DND-41 (cell line): ENCODE measurements at regions not wholly inside any gene's neighbourhood (a gene's known extent, or its start where the extent isn't known, plus 50 kb on each side); places are given as distances from the start of the nearest gene placed in this dataset.

Experiments
- ATAC-seq: fragments of 200-7000 bp; cut with Tn5 transposase; 3 replicates; pipeline ENCODE4 v1.9.1; 2021; ENCODE audit warnings: low read depth; ENCODE audit not compliant: insufficient read depth
- DNase-seq: peaks from one replicate; pipeline ENCODE4 v3.0.0-alpha.2; 2020
- H2AFZ ChIP-seq: 2 replicates; pipeline ENCODE4 v1.6.0; 2012; ENCODE audit warnings: low read depth, low read length
- H3K27ac ChIP-seq: 2 replicates; pipeline ENCODE4 v1.5.1; 2012; ENCODE audit warnings: low read length, inconsistent platforms
- H3K27me3 ChIP-seq: fragments of 200-600 bp; sonication (generic); 2 replicates; pipeline ENCODE4 v1.6.0; 2012; ENCODE audit warnings: low read length, mild to moderate bottlenecking, inconsistent platforms; ENCODE audit not compliant: insufficient read depth, poor library complexity
- H3K36me3 ChIP-seq: 2 replicates; pipeline ENCODE4 v1.5.1; 2012; ENCODE audit warnings: low read length, inconsistent platforms; ENCODE audit not compliant: insufficient read depth
- H3K4me1 ChIP-seq: 2 replicates; pipeline ENCODE4 v1.5.1; 2012; ENCODE audit warnings: mild to moderate bottlenecking, low read length; ENCODE audit not compliant: insufficient read depth
- H3K4me2 ChIP-seq: 2 replicates; pipeline ENCODE4 v1.6.0; 2012; ENCODE audit warnings: mild to moderate bottlenecking, moderate library complexity, low read length, inconsistent platforms; ENCODE audit not compliant: insufficient read depth
- H3K4me3 ChIP-seq, 2 experiments: fragments of 200-600 bp in 1 of 2; shearing (Covaris generic) in 1 of 2; 2 replicates each; pipeline ENCODE4 v1.5.1; 2012 to 2016; ENCODE audit warnings: inconsistent platforms in 2 of 2, low read length in 2 of 2, mild to moderate bottlenecking in 2 of 2, low read depth in 1 of 2, moderate library complexity in 1 of 2
- H3K79me2 ChIP-seq: 2 replicates; pipeline ENCODE4 v1.6.0; 2012; ENCODE audit warnings: low read length, inconsistent platforms; ENCODE audit not compliant: insufficient read depth
- H3K9ac ChIP-seq: 2 replicates; pipeline ENCODE4 v1.6.0; 2012; ENCODE audit warnings: low read depth, mild to moderate bottlenecking, inconsistent platforms, low read length, moderate library complexity
- H3K9me3 ChIP-seq: 2 replicates; pipeline ENCODE4 v1.5.1; 2012; ENCODE audit warnings: low read length, moderate library complexity, mild to moderate bottlenecking, inconsistent platforms; ENCODE audit not compliant: insufficient read depth, severe bottlenecking
- H4K20me1 ChIP-seq: 2 replicates; pipeline ENCODE4 v1.6.0; 2012; ENCODE audit warnings: low read length; ENCODE audit not compliant: insufficient read depth
- CTCF ChIP-seq: IDR thresholded peaks from 2 replicates; pipeline ENCODE4 v1.5.1; 2012; ENCODE audit warnings: borderline replicate concordance, low read length, moderate library complexity, mild to moderate bottlenecking; ENCODE audit not compliant: poor library complexity, severe bottlenecking; ENCODE audit errors: extremely low read depth
- EZH2 ChIP-seq: IDR thresholded peaks from 3 replicates; pipeline ENCODE4 v1.6.1; 2012; ENCODE audit warnings: borderline replicate concordance, low read depth, mild to moderate bottlenecking, moderate library complexity, low read length, inconsistent platforms; ENCODE audit not compliant: severe bottlenecking

GRCh38 chr12:24562771-24563431 is 386.0 kb downstream of the BCAT1 start:
- Histone ChIP-seq H2AFZ (no peak overlapping the region), H3K4me1 (peaks cover 26% of the 10 kb centered on the region), H3K27me3 (no peaks in the 10 kb centered on the region), H4K20me1 (no peaks in the 10 kb centered on the region), H3K9me3 (no peaks in the 10 kb centered on the region), H3K9ac (no peak overlapping the region), H3K27ac (no peak overlapping the region), H3K4me3 (no peak overlapping the region), H3K79me2 (no peaks in the 10 kb centered on the region), H3K36me3 (no peaks in the 10 kb centered on the region; the same call in 1 of the 2 replicates), H3K4me2 (no peak overlapping the region)
- ATAC-seq = no peak
- TF ChIP-seq CTCF (no peak), EZH2 (no peak)
- no peak for DNase-seq

GRCh38 chr12:24561882-24562770 is 386.8 kb downstream of the BCAT1 start:
- H3K27ac ChIP-seq = no peak overlapping the region
- no peaks in the 10 kb centered on the region for H4K20me1 ChIP-seq
- H3K9ac ChIP-seq = no peak overlapping the region
- DNase-seq (no peak), ATAC-seq (no peak)
- H3K27me3 ChIP-seq = no peaks in the 10 kb centered on the region
- H3K36me3 ChIP-seq = no peaks in the 10 kb centered on the region; the same call in 1 of the 2 replicates
- H3K79me2 ChIP-seq = no peaks in the 10 kb centered on the region
- no peak overlapping the region for H2AFZ ChIP-seq
- H3K9me3 ChIP-seq = no peaks in the 10 kb centered on the region
- no peak for TF ChIP-seq EZH2
- TF ChIP-seq CTCF = no peak
- H3K4me2 ChIP-seq = no peak overlapping the region
- no peak overlapping the region for H3K4me3 ChIP-seq
- H3K4me1 ChIP-seq = peaks cover 26% of the 10 kb centered on the region

- Histone ChIP-seq H3K4me1 (peaks cover 26% of the 10 kb centered on the region), H2AFZ (no peak overlapping the region), H3K9ac (no peak overlapping the region), H3K9me3 (no peaks in the 10 kb centered on the region), H3K27me3 (no peaks in the 10 kb centered on the region), H4K20me1 (no peaks in the 10 kb centered on the region), H3K4me2 (no peak overlapping the region), H3K4me3 (no peak overlapping the region), H3K79me2 (no peaks in the 10 kb centered on the region), H3K27ac (no peak overlapping the region), H3K36me3 (no peaks in the 10 kb centered on the region; the same call in 1 of the 2 replicates)
- ATAC-seq (no peak), DNase-seq (no peak)
- TF ChIP-seq EZH2 (no peak), CTCF (no peak)
Observed at GRCh38 chr12:24561411-24561871, 387.5 kb downstream of the BCAT1 start.
